Natural killer cell (primary cell): ENCODE measurements at regions not wholly inside any gene's neighbourhood (a gene's known extent, or its start where the extent isn't known, plus 50 kb on each side); places are given as distances from the start of the nearest gene placed in this dataset.

Source experiments
- ATAC-seq, 3 donors: fragments of 150-1000 bp in 2 of 3; fragments of 200-7000 bp in 1 of 3; cut with Tn5 transposase; 1 replicate in 1 of 3; 2 replicates in 2 of 3; pipeline ENCODE4 v1.10.0; 2021; ENCODE audit warnings: mild to moderate bottlenecking in 2 of 3, moderate library complexity in 2 of 3
- DNase-seq, 2 donors: peaks; one replicate each; pipeline versions ENCODE4 v3.0.0 to v3.0.0-alpha.2; 2013 to 2021; ENCODE audit warnings: mixed read lengths in 1 of 2
- H3K27ac ChIP-seq: one replicate; pipeline ENCODE4 v1.5.1; 2013; ENCODE audit warnings: mild to moderate bottlenecking, low read length
- H3K27me3 ChIP-seq: one replicate; pipeline ENCODE4 v1.6.1; 2013; ENCODE audit warnings: low read length; ENCODE audit not compliant: control insufficient read depth, insufficient read depth
- H3K36me3 ChIP-seq: one replicate; pipeline ENCODE4 v1.6.1; 2013; ENCODE audit warnings: low read length; ENCODE audit not compliant: control insufficient read depth, insufficient read depth
- H3K4me1 ChIP-seq: one replicate; pipeline ENCODE4 v1.6.1; 2013; ENCODE audit warnings: low read length; ENCODE audit not compliant: control insufficient read depth, insufficient read depth
- H3K4me3 ChIP-seq: one replicate; pipeline ENCODE4 v1.5.1; 2013; ENCODE audit warnings: low read length
- H3K9me3 ChIP-seq: one replicate; pipeline ENCODE4 v1.6.1; 2013; ENCODE audit warnings: low read length; ENCODE audit not compliant: control insufficient read depth, insufficient read depth
- H3K27ac Mint-ChIP-seq, 2 donors: one replicate each; pipeline ENCODE4 v1.8.0; 2022; ENCODE audit warnings: mild to moderate bottlenecking in 2 of 2, mixed read lengths in 2 of 2, moderate library complexity in 1 of 2
- H3K27me3 Mint-ChIP-seq, 2 donors: one replicate each; pipeline ENCODE4 v1.8.0; 2022; ENCODE audit warnings: low read depth in 2 of 2, mixed read lengths in 2 of 2
- H3K36me3 Mint-ChIP-seq: one replicate; pipeline ENCODE4 v1.8.0; 2022; ENCODE audit warnings: mixed read lengths
- H3K4me1 Mint-ChIP-seq, 2 donors: one replicate each; pipeline ENCODE4 v1.8.0; 2022; ENCODE audit warnings: mixed read lengths in 2 of 2
- H3K4me3 Mint-ChIP-seq: one replicate; pipeline ENCODE4 v1.8.0; 2022; ENCODE audit warnings: mild to moderate bottlenecking, moderate library complexity, mixed read lengths
- H3K9me3 Mint-ChIP-seq, 2 donors: one replicate each; pipeline ENCODE4 v1.8.0; 2022; ENCODE audit warnings: mixed read lengths in 2 of 2
- CTCF ChIP-seq: fragments of 200-600 bp; IDR thresholded peaks from one replicate; pipeline ENCODE4 v1.8.0; 2022; ENCODE audit warnings: antibody characterized with exemption
- WGBS: methylation state at CpG from one replicate; pipeline ENCODE4 v1.1.7; 2013; ENCODE audit warnings: missing lambda C conversion rate; ENCODE audit not compliant: insufficient coverage; 5-methylcytosine and 5-hydroxymethylcytosine counted together
- intact Hi-C: fragments of 100-400 bp; cut with micrococcal nuclease; formaldehyde crosslinking; loops from one replicate; pipeline ENCODE4 v1.14.2; 2022

GRCh38 chr13:65985612-65986011, 1244.5 kb downstream of the PCDH9 start:
- no peaks in the 10 kb centered on the region for H3K36me3 Mint-ChIP-seq
- no peak for DNase-seq

GRCh38 chr13:65977525-65977924, 1252.6 kb downstream of the PCDH9 start:
- H3K4me1 ChIP-seq, result no peaks in the 10 kb centered on the region
- no peaks in the 10 kb centered on the region for H3K27me3 ChIP-seq
- DNase-seq (no peak), ATAC-seq (no peak)
- no peaks in the 10 kb centered on the region for H3K36me3 ChIP-seq
- H3K4me3 ChIP-seq, result no peak overlapping the region
- no peaks in the 10 kb centered on the region for H3K27me3 Mint-ChIP-seq
- H3K9me3 Mint-ChIP-seq, result peaks cover 3 to 5% of the 10 kb centered on the region in 2 donors
- TF ChIP-seq CTCF, result no peak
- H3K4me3 Mint-ChIP-seq, result no peak overlapping the region
- no peak overlapping the region for H3K27ac Mint-ChIP-seq
- no peaks in the 10 kb centered on the region for H3K9me3 ChIP-seq
- no peak overlapping the region for H3K27ac ChIP-seq
- 55% methylated on average over 1 of the region's 1 CpG for WGBS
- H3K4me1 Mint-ChIP-seq, result no peaks in the 10 kb centered on the region
- intact Hi-C loops, result no loop called here
- no peaks in the 10 kb centered on the region for H3K36me3 Mint-ChIP-seq

More at GRCh38 chr13:65985612-65986011, 1244.5 kb downstream of the PCDH9 start:
- Mint-ChIP-seq H3K27ac (no peak overlapping the region), H3K4me3 (no peak overlapping the region), H3K9me3 (no peaks in the 10 kb centered on the region), H3K4me1 (no peaks in the 10 kb centered on the region), H3K27me3 (no peaks in the 10 kb centered on the region)
- no peaks in the 10 kb centered on the region for H3K4me1 ChIP-seq
- no peaks in the 10 kb centered on the region for H3K36me3 ChIP-seq
- intact Hi-C loops, result no loop called here
- H3K27ac ChIP-seq, result no peak overlapping the region
- no peak for ATAC-seq
- no peaks in the 10 kb centered on the region for H3K9me3 ChIP-seq
- TF ChIP-seq CTCF, result no peak
- H3K27me3 ChIP-seq, result no peaks in the 10 kb centered on the region
- H3K4me3 ChIP-seq, result no peak overlapping the region
- WGBS, result 93% methylated on average over 9 of the region's 10 CpGs

GRCh38 chr13:65971541-65971940, 1258.6 kb downstream of the PCDH9 start:
- no peaks in the 10 kb centered on the region for H3K4me1 ChIP-seq
- intact Hi-C loops, result no loop called here
- no peaks in the 10 kb centered on the region for H3K9me3 ChIP-seq
- 82% methylated on average over 1 of the region's 3 CpGs for WGBS
- H3K36me3 ChIP-seq, result no peaks in the 10 kb centered on the region
- peaks cover 0 to 2% of the 10 kb centered on the region in 2 donors for H3K27me3 Mint-ChIP-seq
- no peaks in the 10 kb centered on the region for H3K4me1 Mint-ChIP-seq
- H3K9me3 Mint-ChIP-seq, result peaks cover 3 to 6% of the 10 kb centered on the region in 2 donors
- H3K4me3 ChIP-seq, result no peak overlapping the region
- no peak for TF ChIP-seq CTCF
- ATAC-seq, result no peak
- H3K27ac Mint-ChIP-seq, result no peak overlapping the region
- no peak overlapping the region for H3K27ac ChIP-seq
- H3K27me3 ChIP-seq, result no peaks in the 10 kb centered on the region
- DNase-seq, result no peak
- no peak overlapping the region for H3K4me3 Mint-ChIP-seq
- no peaks in the 10 kb centered on the region for H3K36me3 Mint-ChIP-seq

- intact Hi-C loops, result no loop called here
- Mint-ChIP-seq H3K4me3 (no peak overlapping the region), H3K36me3 (no peaks in the 10 kb centered on the region), H3K27me3 (peaks cover 0 to 5% of the 10 kb centered on the region in 2 donors), H3K9me3 (no peaks in the 10 kb centered on the region), H3K27ac (no peak overlapping the region), H3K4me1 (no peaks in the 10 kb centered on the region)
- no peaks in the 10 kb centered on the region for H3K36me3 ChIP-seq
- no peaks in the 10 kb centered on the region for H3K4me1 ChIP-seq
- no peaks in the 10 kb centered on the region for H3K27me3 ChIP-seq
- no peak overlapping the region for H3K4me3 ChIP-seq
- H3K9me3 ChIP-seq, result no peaks in the 10 kb centered on the region
- H3K27ac ChIP-seq, result no peak overlapping the region
- TF ChIP-seq CTCF, result no peak
- WGBS, result 71% methylated on average over 3 of the region's 3 CpGs
- no peak for ATAC-seq
- DNase-seq, result no peak
Measured at GRCh38 chr13:65966991-65967451, 1263.1 kb downstream of the PCDH9 start.
